Adrenal gland (tissue), 5 donors: ENCODE measurements at regions not wholly inside any gene's neighbourhood (a gene's known extent, or its start where the extent isn't known, plus 50 kb on each side); places are given as distances from the start of the nearest gene placed in this dataset.

ENCODE experiments used
- POLR2A ChIP-seq, 2 donors: fragments of 450-650 bp; IDR thresholded peaks; one replicate each; pipeline ENCODE4 v1.6.1; 2017; ENCODE audit warnings: antibody characterized with exemption in 2 of 2, mild to moderate bottlenecking in 2 of 2, moderate library complexity in 1 of 2
- TF ChIP-seq, protein P1 (sequence below), 6 experiments: fragments of 450-650 bp in 4 of 6; fragments of 200-600 bp in 2 of 6; sonication (generic) in 1 of 6; IDR thresholded peaks; 1 replicate in 5 of 6; 2 replicates in 1 of 6; pipeline versions ENCODE4 v1.5.1 to v1.8.0; 2016 to 2021; ENCODE audit warnings: antibody characterized with exemption in 6 of 6, mild to moderate bottlenecking in 2 of 6, moderate library complexity in 1 of 6
- donor health status: DM: no; HTN: no; CAD: no.

DNA sequence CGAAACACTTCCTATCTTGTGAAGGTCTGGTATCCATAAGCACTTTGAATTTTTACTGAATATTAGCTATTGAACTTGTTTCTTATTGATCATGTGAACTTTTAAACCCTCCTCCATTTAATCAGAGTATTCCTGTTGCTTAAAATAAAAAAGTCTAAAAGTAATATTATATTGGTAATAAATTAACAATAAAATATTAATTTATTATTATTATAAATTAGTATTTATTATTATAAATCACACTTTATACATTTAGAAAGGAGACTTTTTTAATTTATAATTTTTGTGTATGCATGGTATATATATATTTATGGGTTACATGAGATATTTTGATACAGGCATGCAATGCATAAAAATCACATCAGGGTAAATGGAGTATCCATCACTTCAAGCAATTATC lies 295.4 kb upstream of the NETO1 start:
- TF ChIP-seq, protein P1, sequence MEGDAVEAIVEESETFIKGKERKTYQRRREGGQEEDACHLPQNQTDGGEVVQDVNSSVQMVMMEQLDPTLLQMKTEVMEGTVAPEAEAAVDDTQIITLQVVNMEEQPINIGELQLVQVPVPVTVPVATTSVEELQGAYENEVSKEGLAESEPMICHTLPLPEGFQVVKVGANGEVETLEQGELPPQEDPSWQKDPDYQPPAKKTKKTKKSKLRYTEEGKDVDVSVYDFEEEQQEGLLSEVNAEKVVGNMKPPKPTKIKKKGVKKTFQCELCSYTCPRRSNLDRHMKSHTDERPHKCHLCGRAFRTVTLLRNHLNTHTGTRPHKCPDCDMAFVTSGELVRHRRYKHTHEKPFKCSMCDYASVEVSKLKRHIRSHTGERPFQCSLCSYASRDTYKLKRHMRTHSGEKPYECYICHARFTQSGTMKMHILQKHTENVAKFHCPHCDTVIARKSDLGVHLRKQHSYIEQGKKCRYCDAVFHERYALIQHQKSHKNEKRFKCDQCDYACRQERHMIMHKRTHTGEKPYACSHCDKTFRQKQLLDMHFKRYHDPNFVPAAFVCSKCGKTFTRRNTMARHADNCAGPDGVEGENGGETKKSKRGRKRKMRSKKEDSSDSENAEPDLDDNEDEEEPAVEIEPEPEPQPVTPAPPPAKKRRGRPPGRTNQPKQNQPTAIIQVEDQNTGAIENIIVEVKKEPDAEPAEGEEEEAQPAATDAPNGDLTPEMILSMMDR (IDR thresholded peaks at IDR 0.05) = no peak
- no peak for TF ChIP-seq POLR2A (IDR thresholded peaks at IDR 0.05)
